Progenitor cell of endocrine pancreas (in vitro differentiated cells): ENCODE measurements at regions not wholly inside any gene's neighbourhood (a gene's known extent, or its start where the extent isn't known, plus 50 kb on each side); places are given as distances from the start of the nearest gene placed in this dataset.

ENCODE experiments used
- DNase-seq: peaks from one replicate; pipeline ENCODE4 v3.0.0; 2021; ENCODE audit warnings: low spot score; ENCODE audit not compliant: unreplicated experiment
- H3K27ac Mint-ChIP-seq: 2 replicates; pipeline ENCODE4 v1.8.0; 2021; ENCODE audit warnings: mild to moderate bottlenecking, moderate library complexity, mixed read lengths
- H3K27me3 Mint-ChIP-seq: 2 replicates; pipeline ENCODE4 v1.8.0; 2021; ENCODE audit warnings: mixed read lengths
- H3K36me3 Mint-ChIP-seq: 2 replicates; pipeline ENCODE4 v1.8.0; 2022; ENCODE audit warnings: mixed read lengths; ENCODE audit not compliant: insufficient read depth
- H3K4me1 Mint-ChIP-seq: 2 replicates; pipeline ENCODE4 v1.8.0; 2021; ENCODE audit warnings: low read depth, mixed read lengths
- H3K4me3 Mint-ChIP-seq: 2 replicates; pipeline ENCODE4 v1.8.0; 2021; ENCODE audit warnings: low read depth, mild to moderate bottlenecking, moderate library complexity, mixed read lengths
- H3K9me3 Mint-ChIP-seq: 2 replicates; pipeline ENCODE4 v1.8.0; 2021; ENCODE audit warnings: low read depth, mixed read lengths
- TF ChIP-seq, protein P1 (sequence below): fragments of 200-600 bp; sonication (generic); IDR thresholded peaks from one replicate; pipeline ENCODE4 v1.5.0; 2021; ENCODE audit warnings: antibody characterized with exemption, mild to moderate bottlenecking; ENCODE audit not compliant: unreplicated experiment

DNA sequence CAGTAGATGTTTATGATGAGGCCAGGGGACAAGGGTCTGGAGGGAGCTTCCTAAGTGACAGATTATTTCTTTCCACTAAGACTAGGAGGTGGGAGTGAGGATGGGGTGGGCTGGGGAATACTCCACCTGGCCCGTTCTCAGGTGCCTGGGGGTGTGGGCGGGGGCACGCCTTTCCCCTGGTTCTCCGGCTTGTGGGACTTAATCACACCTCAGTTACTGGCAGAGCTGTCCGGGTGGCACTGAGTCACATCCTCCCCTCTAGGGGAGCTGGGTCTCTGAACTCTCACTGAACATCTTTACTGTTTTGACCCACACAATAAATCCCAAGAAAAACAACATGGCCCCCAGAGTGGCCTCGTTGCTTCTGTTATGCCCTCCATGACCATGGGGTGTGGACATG, 332.8 kb downstream of the MAF start:
- no peaks in the 10 kb centered on the region for H3K9me3 Mint-ChIP-seq
- no peak overlapping the region for H3K27ac Mint-ChIP-seq
- no peak overlapping the region for H3K4me3 Mint-ChIP-seq
- H3K36me3 Mint-ChIP-seq: no peaks in the 10 kb centered on the region
- H3K4me1 Mint-ChIP-seq: peaks cover 2% of the 10 kb centered on the region
- H3K27me3 Mint-ChIP-seq: peaks cover 3% of the 10 kb centered on the region
- TF ChIP-seq, protein P1, sequence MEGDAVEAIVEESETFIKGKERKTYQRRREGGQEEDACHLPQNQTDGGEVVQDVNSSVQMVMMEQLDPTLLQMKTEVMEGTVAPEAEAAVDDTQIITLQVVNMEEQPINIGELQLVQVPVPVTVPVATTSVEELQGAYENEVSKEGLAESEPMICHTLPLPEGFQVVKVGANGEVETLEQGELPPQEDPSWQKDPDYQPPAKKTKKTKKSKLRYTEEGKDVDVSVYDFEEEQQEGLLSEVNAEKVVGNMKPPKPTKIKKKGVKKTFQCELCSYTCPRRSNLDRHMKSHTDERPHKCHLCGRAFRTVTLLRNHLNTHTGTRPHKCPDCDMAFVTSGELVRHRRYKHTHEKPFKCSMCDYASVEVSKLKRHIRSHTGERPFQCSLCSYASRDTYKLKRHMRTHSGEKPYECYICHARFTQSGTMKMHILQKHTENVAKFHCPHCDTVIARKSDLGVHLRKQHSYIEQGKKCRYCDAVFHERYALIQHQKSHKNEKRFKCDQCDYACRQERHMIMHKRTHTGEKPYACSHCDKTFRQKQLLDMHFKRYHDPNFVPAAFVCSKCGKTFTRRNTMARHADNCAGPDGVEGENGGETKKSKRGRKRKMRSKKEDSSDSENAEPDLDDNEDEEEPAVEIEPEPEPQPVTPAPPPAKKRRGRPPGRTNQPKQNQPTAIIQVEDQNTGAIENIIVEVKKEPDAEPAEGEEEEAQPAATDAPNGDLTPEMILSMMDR: no peak
- no peak for DNase-seq

DNA sequence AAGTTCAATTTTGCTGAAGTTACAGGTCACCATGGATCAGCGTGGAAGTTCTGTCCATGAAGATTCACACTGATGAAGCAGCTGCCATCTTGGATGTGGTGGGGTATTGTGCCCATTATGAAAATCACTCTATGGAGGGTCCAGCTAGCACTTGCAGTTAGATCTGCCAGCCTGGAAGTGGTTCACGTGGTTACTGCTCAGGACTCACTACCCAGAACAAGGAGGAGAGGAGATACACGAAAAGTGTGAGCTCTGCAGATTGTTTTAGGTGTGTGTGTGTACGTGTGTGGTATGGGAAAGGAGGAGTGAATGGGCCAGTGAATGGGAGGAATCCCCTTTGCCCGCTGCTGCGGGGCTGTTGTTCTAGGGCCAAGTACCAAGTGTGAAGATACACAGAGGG, 333.4 kb downstream of the MAF start:
- TF ChIP-seq, protein P1: no peak
- Mint-ChIP-seq H3K27ac (no peak overlapping the region), H3K36me3 (no peaks in the 10 kb centered on the region), H3K27me3 (no peaks in the 10 kb centered on the region), H3K4me1 (peaks cover 2% of the 10 kb centered on the region), H3K4me3 (no peak overlapping the region), H3K9me3 (no peaks in the 10 kb centered on the region)
- no peak for DNase-seq

DNA sequence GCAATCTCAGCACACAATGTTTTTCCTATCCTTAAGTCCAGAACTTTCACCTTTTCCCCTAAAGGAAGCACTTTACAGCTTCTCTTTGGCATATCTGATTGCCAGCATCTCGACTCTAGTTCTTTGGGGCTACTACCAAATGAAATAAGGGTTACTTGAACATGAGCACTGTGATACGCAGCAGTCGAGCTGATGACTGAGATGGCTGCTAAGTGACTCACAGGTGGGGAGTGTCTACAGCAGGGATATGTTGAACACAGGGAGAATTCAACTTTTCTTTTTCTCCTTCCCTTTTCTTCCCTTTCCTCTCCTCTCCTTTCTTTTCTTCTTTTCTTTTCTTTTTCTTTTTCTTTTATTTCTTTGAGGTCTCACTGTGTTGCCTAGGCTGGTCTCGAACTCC, 334.8 kb downstream of the MAF start:
- no peak for DNase-seq
- no peaks in the 10 kb centered on the region for H3K9me3 Mint-ChIP-seq
- peaks cover 2% of the 10 kb centered on the region for H3K4me1 Mint-ChIP-seq
- H3K27me3 Mint-ChIP-seq: no peaks in the 10 kb centered on the region
- TF ChIP-seq, protein P1: no peak
- H3K36me3 Mint-ChIP-seq: no peaks in the 10 kb centered on the region
- H3K4me3 Mint-ChIP-seq: no peak overlapping the region
- no peak overlapping the region for H3K27ac Mint-ChIP-seq

DNA sequence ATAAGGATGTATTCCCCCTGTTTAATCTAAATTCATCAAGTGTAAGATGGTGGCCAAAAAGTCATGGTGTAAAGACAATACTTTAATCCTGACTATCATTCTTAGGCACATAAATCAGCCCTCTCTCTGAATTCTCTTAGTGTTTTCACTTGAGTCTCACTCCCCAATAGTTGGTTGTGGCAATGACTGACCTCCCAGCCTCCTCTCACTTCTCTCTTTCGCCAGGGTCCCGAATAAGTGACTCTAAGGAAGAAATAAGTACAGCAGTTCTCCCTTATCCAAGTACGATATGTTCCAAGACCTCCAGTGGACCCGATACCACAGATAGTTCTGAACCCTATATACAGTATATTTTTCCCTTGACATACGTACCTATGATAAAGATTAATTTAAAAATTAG, 335.3 kb downstream of the MAF start:
- H3K4me3 Mint-ChIP-seq: no peak overlapping the region
- no peaks in the 10 kb centered on the region for H3K27me3 Mint-ChIP-seq
- no peaks in the 10 kb centered on the region for H3K9me3 Mint-ChIP-seq
- DNase-seq: no peak
- no peak overlapping the region for H3K27ac Mint-ChIP-seq
- TF ChIP-seq, protein P1: no peak
- H3K4me1 Mint-ChIP-seq: peaks cover 2% of the 10 kb centered on the region
- no peaks in the 10 kb centered on the region for H3K36me3 Mint-ChIP-seq

DNA sequence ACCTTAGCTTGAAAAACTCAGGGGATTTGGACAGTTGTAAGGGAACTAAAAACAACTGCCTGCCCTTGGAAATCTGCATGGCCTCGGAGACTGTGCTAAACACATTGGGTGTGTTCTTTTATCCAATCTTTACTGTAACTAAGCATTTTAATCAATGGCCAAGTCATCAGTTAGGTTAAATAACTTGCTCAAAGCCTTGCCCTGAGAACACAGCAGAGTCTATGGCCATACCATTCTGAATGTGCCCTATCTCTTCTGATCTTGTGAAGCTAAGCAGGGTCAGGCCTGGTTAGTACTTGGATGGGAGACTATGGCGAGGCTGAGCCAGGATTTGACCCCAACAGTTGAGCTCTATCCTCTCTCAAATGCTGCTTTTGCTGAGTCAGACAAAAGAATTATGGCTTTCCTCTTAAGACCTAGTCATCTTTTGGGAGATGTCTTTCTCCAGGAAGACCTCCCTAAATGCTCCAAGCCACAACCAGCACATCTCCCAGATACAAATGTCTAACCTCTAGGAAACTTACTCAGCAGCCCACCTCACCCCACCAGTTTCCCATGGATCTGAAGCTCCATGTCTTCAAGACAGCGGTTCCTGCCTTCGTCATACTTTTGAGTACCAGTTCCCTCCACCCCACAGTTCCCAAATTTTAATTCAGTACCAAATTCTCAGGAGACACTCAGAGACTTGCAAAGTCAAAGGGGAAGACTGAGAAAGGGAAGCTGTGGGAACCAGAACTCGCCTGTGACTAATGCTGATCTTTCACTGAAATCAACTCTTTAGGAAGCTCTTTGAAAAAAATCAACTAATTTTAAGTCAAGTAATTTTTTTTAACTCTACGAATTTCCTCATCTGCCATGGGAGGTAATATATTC, 336.1 kb downstream of the MAF start:
- peaks cover 2% of the 10 kb centered on the region for H3K4me1 Mint-ChIP-seq
- H3K36me3 Mint-ChIP-seq: no peaks in the 10 kb centered on the region
- TF ChIP-seq, protein P1: no peak
- no peak overlapping the region for H3K4me3 Mint-ChIP-seq
- peaks cover under 1% of the 10 kb centered on the region for H3K27me3 Mint-ChIP-seq
- no peaks in the 10 kb centered on the region for H3K9me3 Mint-ChIP-seq
- H3K27ac Mint-ChIP-seq: no peak overlapping the region
- no peak for DNase-seq
